ENCODE measurements at regions not wholly inside any gene's neighbourhood (a gene's known extent, or its start where the extent isn't known, plus 50 kb on each side); places are given as distances from the start of the nearest gene placed in this dataset.

GRCh38 chr2:145124085-145124484 lies 604.2 kb upstream of the ZEB2 start:
- TF ChIP-seq ZNF335 (tag by site-specific recombination; conservative IDR thresholded peaks at IDR 0.05) (no peak), CTCF (tag by site-specific recombination; IDR thresholded peaks at IDR 0.05) (no peak), REST (tag by site-specific recombination; IDR thresholded peaks at IDR 0.05) (no peak), ZNF558 (tag by site-specific recombination; IDR thresholded peaks at IDR 0.05) (no peak), ZNF623 (tag by site-specific recombination; IDR thresholded peaks at IDR 0.05) (no peak), ZNF157 (tag by site-specific recombination; IDR thresholded peaks at IDR 0.05) (no peak), ZNF549 (tag by site-specific recombination; IDR thresholded peaks at IDR 0.05) (no peak), ZNF48 (tag by site-specific recombination; IDR thresholded peaks at IDR 0.05) (no peak), ZNF391 (tag by site-specific recombination; IDR thresholded peaks at IDR 0.05; ENCODE audit: borderline replicate concordance, low read depth) (no peak), PATZ1 (tag by site-specific recombination; IDR thresholded peaks at IDR 0.05) (no peak), ZNF792 (tag by site-specific recombination; IDR thresholded peaks at IDR 0.05) (no peak), ZNF660 (tag by site-specific recombination; IDR thresholded peaks at IDR 0.05) (no peak)

Measured in HEK293 (cell line).